ENCODE measurements at regions not wholly inside any gene's neighbourhood (a gene's known extent, or its start where the extent isn't known, plus 50 kb on each side); places are given as distances from the start of the nearest gene placed in this dataset.

DNA sequence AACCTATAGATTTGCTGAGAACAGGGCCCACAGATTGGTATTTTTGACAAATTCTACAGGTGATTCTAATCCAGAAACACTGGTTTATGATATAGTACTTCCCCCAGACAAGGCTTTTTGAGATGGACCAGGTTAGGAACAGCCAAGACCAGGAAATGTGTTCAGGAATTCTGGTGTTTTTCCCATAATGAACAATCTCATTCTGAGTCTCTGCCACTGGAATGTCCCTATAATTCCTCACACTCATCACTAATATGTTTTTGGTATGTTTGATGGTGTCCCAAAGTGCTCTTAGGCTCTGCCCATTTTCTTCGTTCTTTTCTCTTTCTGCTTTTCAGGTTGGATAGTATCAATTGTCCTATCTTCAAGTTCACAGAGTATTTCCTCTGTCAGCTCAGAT, 107.2 kb upstream of the IGFBP3 start:
- TF ChIP-seq, protein P1, sequence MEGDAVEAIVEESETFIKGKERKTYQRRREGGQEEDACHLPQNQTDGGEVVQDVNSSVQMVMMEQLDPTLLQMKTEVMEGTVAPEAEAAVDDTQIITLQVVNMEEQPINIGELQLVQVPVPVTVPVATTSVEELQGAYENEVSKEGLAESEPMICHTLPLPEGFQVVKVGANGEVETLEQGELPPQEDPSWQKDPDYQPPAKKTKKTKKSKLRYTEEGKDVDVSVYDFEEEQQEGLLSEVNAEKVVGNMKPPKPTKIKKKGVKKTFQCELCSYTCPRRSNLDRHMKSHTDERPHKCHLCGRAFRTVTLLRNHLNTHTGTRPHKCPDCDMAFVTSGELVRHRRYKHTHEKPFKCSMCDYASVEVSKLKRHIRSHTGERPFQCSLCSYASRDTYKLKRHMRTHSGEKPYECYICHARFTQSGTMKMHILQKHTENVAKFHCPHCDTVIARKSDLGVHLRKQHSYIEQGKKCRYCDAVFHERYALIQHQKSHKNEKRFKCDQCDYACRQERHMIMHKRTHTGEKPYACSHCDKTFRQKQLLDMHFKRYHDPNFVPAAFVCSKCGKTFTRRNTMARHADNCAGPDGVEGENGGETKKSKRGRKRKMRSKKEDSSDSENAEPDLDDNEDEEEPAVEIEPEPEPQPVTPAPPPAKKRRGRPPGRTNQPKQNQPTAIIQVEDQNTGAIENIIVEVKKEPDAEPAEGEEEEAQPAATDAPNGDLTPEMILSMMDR (IDR thresholded peaks at IDR 0.05), result no peak

DNA sequence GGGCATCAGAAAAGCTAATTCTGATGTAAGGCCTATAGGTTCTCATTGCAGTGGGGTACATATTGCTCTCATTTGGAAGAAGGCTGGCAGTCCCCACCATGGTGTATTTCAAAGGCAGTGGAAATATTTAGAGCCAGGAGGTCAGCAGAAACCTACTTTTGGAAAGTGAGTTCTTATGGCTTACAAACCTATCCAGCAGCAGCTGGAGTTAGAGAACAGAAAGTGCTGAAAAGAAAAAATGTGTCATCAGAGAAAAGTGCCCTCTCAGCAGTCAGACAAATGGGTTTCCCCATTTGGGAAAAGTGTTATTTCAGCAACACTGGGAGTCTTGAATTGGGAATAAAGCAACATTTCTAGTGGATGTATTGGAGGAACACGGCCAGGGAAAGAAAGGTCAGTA, 105.7 kb upstream of the IGFBP3 start:
- TF ChIP-seq, protein P1 (IDR thresholded peaks at IDR 0.05), result no peak

DNA sequence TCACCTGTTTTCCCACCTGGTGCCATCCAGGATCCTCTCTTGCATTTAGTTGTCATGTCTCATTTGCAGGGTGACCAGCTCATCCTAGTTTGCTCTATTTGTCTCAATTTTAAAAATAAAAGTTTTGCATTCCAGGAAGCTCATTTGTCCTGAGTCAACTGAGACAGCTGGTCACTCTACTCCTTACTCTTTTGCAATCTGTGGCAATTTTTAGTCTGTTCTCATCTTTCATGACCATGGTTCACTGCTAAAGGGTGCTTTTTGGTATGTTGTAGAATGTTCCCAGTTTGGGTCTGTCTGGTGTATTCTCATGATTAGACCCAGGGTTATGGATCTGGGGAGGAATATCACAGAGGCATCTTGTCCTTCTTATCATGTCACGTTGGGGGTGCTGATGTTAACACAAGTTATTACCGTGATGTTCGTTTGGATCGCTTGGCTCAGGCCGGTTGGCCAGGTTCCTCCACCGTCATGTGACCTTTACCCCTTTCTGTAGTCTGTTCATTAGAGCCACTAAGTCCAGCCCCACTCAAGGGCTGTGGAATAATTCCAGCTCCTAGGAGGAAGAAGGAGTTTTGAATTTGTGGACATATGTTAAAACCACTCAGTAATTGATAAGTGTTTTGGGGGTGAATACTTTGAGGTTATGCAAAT, 103.3 kb upstream of the IGFBP3 start:
- TF ChIP-seq, protein P1 (IDR thresholded peaks at IDR 0.05), result no peak

DNA sequence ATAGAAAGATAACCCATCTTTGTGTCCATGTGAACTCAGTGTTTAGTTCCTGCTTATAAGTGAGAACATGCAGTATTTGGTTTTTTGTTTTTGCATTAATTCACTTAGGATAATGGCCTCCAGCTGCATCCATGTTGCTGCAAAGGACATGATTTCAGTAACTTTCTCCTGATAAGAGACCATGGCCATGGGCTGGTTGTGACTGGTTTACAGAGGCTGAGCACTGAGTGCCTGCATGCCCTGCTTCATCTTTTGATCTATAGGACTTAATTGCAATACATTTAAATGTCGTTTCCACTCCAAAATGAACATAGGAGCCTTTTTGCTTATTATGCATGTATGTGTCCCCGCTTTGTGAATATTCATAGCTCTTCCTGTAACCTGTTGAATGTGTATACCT, 101.3 kb upstream of the IGFBP3 start:
- TF ChIP-seq, protein P1 (IDR thresholded peaks at IDR 0.05), result no peak

DNA sequence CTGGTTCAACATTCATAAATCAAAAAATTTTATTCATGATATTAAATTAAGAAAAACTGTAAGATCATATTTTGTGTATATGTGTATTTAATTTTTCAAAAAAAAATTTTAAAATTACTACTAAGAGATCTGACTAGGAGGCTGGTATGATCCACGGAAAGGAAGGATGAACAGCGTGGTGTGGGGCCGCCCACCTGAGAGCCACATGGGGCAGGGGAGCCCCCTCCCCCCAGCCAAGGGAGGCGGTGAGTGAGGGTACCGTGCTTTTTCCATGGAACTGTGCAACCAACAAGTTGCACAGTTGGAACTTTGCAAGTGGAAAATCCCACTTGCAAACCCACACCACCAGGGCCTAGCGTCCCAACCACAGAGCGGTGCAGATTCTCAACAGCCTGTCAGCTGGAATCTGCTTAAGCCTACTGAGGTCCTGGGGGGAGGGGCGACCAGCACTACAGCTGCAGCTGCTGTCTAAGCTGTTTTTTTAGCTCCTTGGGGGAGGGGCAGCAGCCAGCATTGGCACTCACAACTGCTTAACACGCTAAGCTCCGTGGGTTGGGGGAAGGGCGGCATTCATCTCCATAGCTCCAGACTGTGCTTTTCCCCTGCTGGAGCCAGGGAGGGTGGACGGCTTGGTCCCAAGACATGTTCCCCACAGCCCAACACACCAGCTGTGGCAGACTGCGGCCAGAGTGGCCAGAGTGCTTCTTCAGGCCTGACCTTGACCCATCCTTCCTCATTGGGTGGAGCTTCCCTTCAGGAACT, 94.2 kb upstream of the IGFBP3 start:
- TF ChIP-seq, protein P1 (IDR thresholded peaks at IDR 0.05), result no peak

DNA sequence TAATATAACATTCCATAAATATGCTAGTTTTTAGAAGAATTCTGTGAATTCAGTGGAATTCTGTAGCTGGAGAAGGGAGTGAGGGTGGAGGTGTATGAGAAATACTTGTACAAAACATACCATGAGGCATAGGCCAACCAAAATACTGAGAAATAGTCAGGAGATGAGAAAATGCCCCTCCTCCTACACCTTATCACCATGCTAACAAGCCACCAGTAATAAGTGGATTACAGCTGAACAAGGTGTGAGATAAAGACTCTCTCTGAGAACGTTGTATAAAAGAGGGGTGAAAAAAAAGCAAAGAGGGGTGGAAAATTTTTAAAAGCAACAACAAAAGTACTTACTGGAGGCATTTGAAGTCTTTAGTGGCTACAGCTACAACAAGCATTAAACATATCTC, 90.4 kb upstream of the IGFBP3 start:
- TF ChIP-seq, protein P1 (IDR thresholded peaks at IDR 0.05), result no peak

DNA sequence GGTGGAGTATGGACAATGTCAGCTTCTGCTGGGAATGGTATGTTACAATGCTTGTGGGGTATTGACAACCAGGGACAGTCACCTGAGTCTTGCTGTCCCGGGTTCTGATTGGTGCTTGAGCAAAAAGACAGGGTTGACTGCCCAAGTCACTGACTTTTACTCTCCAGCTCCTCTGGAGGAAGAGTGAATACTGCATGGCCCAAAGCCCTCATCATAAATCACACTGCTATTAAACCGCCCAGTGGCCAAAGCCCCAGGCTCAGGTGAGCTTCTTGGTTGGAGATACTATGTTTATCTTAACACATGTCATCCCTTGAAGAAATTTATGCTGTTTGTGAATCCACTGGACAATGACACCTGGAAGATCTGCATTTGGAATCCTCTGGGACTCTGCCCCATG, 90.0 kb upstream of the IGFBP3 start:
- TF ChIP-seq, protein P1 (IDR thresholded peaks at IDR 0.05), result no peak

All from LNCAP (cell line).